Neuronal stem cell (in vitro differentiated cells): ENCODE measurements at regions not wholly inside any gene's neighbourhood (a gene's known extent, or its start where the extent isn't known, plus 50 kb on each side); places are given as distances from the start of the nearest gene placed in this dataset.

ENCODE experiments used
- DNase-seq: peaks from one replicate; pipeline ENCODE4 v3.0.0-alpha.2; 2013; ENCODE audit warnings: low spot score
- H2AFZ ChIP-seq: one replicate; pipeline ENCODE4 v1.6.1; 2013; ENCODE audit warnings: mild to moderate bottlenecking, low read length, inconsistent platforms
- H2AK5ac ChIP-seq: 2 replicates; pipeline ENCODE4 v1.6.1; 2013; ENCODE audit warnings: low read depth, mild to moderate bottlenecking, inconsistent platforms, low read length, moderate library complexity, mixed read lengths
- H2BK120ac ChIP-seq: 2 replicates; pipeline ENCODE4 v1.6.1; 2013; ENCODE audit warnings: low read depth, mild to moderate bottlenecking, inconsistent platforms, low read length, moderate library complexity, mixed read lengths
- H2BK12ac ChIP-seq: one replicate; pipeline ENCODE4 v1.6.1; 2013; ENCODE audit warnings: low read length, inconsistent platforms
- H2BK15ac ChIP-seq: 2 replicates; pipeline ENCODE4 v1.6.1; 2013; ENCODE audit warnings: mild to moderate bottlenecking, low read length, inconsistent platforms, mixed read lengths
- H2BK5ac ChIP-seq: one replicate; pipeline ENCODE4 v1.6.1; 2013; ENCODE audit warnings: inconsistent platforms, mild to moderate bottlenecking, low read length, moderate library complexity
- H3K14ac ChIP-seq: one replicate; pipeline ENCODE4 v1.6.1; 2013; ENCODE audit warnings: low read length, inconsistent platforms
- H3K18ac ChIP-seq: 2 replicates; pipeline ENCODE4 v1.6.1; 2013; ENCODE audit warnings: low read length, inconsistent platforms
- H3K23ac ChIP-seq: 2 replicates; pipeline ENCODE4 v1.6.1; 2013; ENCODE audit warnings: low read depth, mild to moderate bottlenecking, mixed read lengths, low read length, inconsistent platforms; ENCODE audit not compliant: poor library complexity
- H3K27ac ChIP-seq: replicated peaks from 3 replicates; pipeline ENCODE4 v1.5.1; 2013; ENCODE audit warnings: low read length, inconsistent platforms
- H3K27me3 ChIP-seq, 3 experiments: 2 replicates each; pipeline ENCODE4 v1.6.1; 2013; ENCODE audit warnings: low read length in 3 of 3, mild to moderate bottlenecking in 2 of 3, inconsistent platforms in 1 of 3, low read depth in 1 of 3, mixed read lengths in 1 of 3, moderate library complexity in 1 of 3; ENCODE audit not compliant: control insufficient read depth in 3 of 3, insufficient read depth in 3 of 3
- H3K36me3 ChIP-seq, 2 donors: replicated peaks in 1 of 2; 2 replicates each; pipeline ENCODE4 v1.6.1; 2013; ENCODE audit warnings: low read length in 2 of 2; ENCODE audit not compliant: control insufficient read depth in 2 of 2, insufficient read depth in 2 of 2
- H3K4ac ChIP-seq: 2 replicates; pipeline ENCODE4 v1.6.1; 2013; ENCODE audit warnings: inconsistent platforms, mild to moderate bottlenecking, low read length, moderate library complexity
- H3K4me1 ChIP-seq, 2 donors: 1 replicate in 1 of 2; 2 replicates in 1 of 2; pipeline ENCODE4 v1.6.1; 2013; ENCODE audit warnings: low read length in 2 of 2, low read depth in 1 of 2; ENCODE audit not compliant: control insufficient read depth in 2 of 2, insufficient read depth in 1 of 2
- H3K4me2 ChIP-seq: one replicate; pipeline ENCODE4 v1.6.1; 2013; ENCODE audit warnings: mild to moderate bottlenecking, low read length, inconsistent platforms; ENCODE audit not compliant: insufficient read depth, poor library complexity, severe bottlenecking
- H3K4me3 ChIP-seq, 2 donors: 2 replicates each; pipeline ENCODE4 v1.5.1; 2013; ENCODE audit warnings: low read length in 2 of 2, mild to moderate bottlenecking in 2 of 2, inconsistent platforms in 1 of 2, moderate library complexity in 1 of 2
- H3K79me1 ChIP-seq: one replicate; pipeline ENCODE4 v1.6.1; 2013; ENCODE audit warnings: low read depth, mild to moderate bottlenecking, inconsistent platforms, low read length, moderate library complexity
- H3K9ac ChIP-seq: one replicate; pipeline ENCODE4 v1.6.1; 2013; ENCODE audit warnings: mild to moderate bottlenecking, low read depth, low read length, inconsistent platforms; ENCODE audit not compliant: poor library complexity
- H3K9me3 ChIP-seq, 2 donors: replicated peaks in 1 of 2; 2 replicates each; pipeline versions ENCODE3 to v1.6.1; 2013; ENCODE audit warnings: low read length in 2 of 2, mild to moderate bottlenecking in 2 of 2, inconsistent platforms in 1 of 2, low read depth in 1 of 2, mixed read lengths in 1 of 2, moderate library complexity in 1 of 2; ENCODE audit not compliant: control insufficient read depth in 2 of 2, insufficient read depth in 1 of 2
- H4K8ac ChIP-seq: one replicate; pipeline ENCODE4 v1.6.1; 2013; ENCODE audit warnings: low read depth, mild to moderate bottlenecking, inconsistent platforms, low read length, moderate library complexity
- H4K91ac ChIP-seq: one replicate; pipeline ENCODE4 v1.6.1; 2013; ENCODE audit warnings: low read length, low read depth, mild to moderate bottlenecking, inconsistent platforms; ENCODE audit not compliant: poor library complexity
- WGBS, 2 donors: extraction: QIAGEN DNeasy Blood & Tissue Kit; methylation state at CpG; one replicate each; pipeline ENCODE4 v1.1.7; 2013; ENCODE audit warnings: missing lambda C conversion rate in 2 of 2, mixed read lengths in 1 of 2; ENCODE audit not compliant: insufficient read length in 2 of 2, insufficient replicate concordance in 1 of 2; ENCODE audit errors: extremely low coverage in 2 of 2; 5-methylcytosine and 5-hydroxymethylcytosine counted together

GRCh38 chr1:4164965-4165364 is 264.9 kb upstream of the C1orf174 start:
- H3K23ac ChIP-seq, result no peak overlapping the region
- H2AFZ ChIP-seq, result no peak overlapping the region
- H4K8ac ChIP-seq, result no peak overlapping the region
- H2AK5ac ChIP-seq, result peak overlapping the region; percentile 6
- H3K14ac ChIP-seq, result no peak overlapping the region
- no peak overlapping the region for H3K4me2 ChIP-seq
- H3K4me1 ChIP-seq, result peaks cover 0 to 3% of the 10 kb centered on the region in 2 donors
- peaks cover 0 to 7% (median 0%) of the 10 kb centered on the region in 3 experiments for H3K27me3 ChIP-seq
- no peak overlapping the region for H2BK120ac ChIP-seq
- peaks cover 1% of the 10 kb centered on the region for H3K79me1 ChIP-seq
- H3K9me3 ChIP-seq, result peaks cover 0 to 2% of the 10 kb centered on the region in 2 donors
- H3K18ac ChIP-seq, result peak overlapping the region; percentile 2
- no CpG with 5 or more reads among the region's 4 CpGs for WGBS, 2 donors
- no peaks in the 10 kb centered on the region for H3K36me3 ChIP-seq
- no peak overlapping the region for H4K91ac ChIP-seq
- no peak overlapping the region for H2BK5ac ChIP-seq
- DNase-seq, result no peak
- H3K4ac ChIP-seq, result no peak overlapping the region
- H3K27ac ChIP-seq, result no peak overlapping the region
- no peak overlapping the region for H2BK12ac ChIP-seq
- no peak overlapping the region for H3K9ac ChIP-seq
- H3K4me3 ChIP-seq, result no peak overlapping the region
- H2BK15ac ChIP-seq, result no peak overlapping the region

GRCh38 chr1:4165686-4166300 is 265.7 kb upstream of the C1orf174 start:
- H3K4me2 ChIP-seq, result no peak overlapping the region
- no peak for DNase-seq
- H3K4ac ChIP-seq, result no peak overlapping the region
- WGBS, 2 donors, result no CpG with 5 or more reads among the region's 16 CpGs
- H3K27me3 ChIP-seq, result peaks cover 0 to 7% (median 0%) of the 10 kb centered on the region in 3 experiments
- peaks cover 0 to 3% of the 10 kb centered on the region in 2 donors for H3K4me1 ChIP-seq
- H3K23ac ChIP-seq, result no peak overlapping the region
- no peaks in the 10 kb centered on the region for H3K36me3 ChIP-seq
- H2AK5ac ChIP-seq, result no peak overlapping the region
- no peak overlapping the region for H2BK120ac ChIP-seq
- H3K18ac ChIP-seq, result no peak overlapping the region
- no peak overlapping the region for H3K14ac ChIP-seq
- H2BK5ac ChIP-seq, result no peak overlapping the region
- H2BK15ac ChIP-seq, result no peak overlapping the region
- H3K9ac ChIP-seq, result no peak overlapping the region
- H4K91ac ChIP-seq, result no peak overlapping the region
- H2AFZ ChIP-seq, result no peak overlapping the region
- no peak overlapping the region for H4K8ac ChIP-seq
- H3K4me3 ChIP-seq, result no peak overlapping the region
- H3K9me3 ChIP-seq, result no peaks in the 10 kb centered on the region
- no peak overlapping the region for H3K27ac ChIP-seq
- H3K79me1 ChIP-seq, result no peaks in the 10 kb centered on the region
- H2BK12ac ChIP-seq, result no peak overlapping the region

GRCh38 chr1:4166713-4167112 is 266.6 kb upstream of the C1orf174 start:
- H3K4me3 ChIP-seq, result no peak overlapping the region
- no peaks in the 10 kb centered on the region for H3K9me3 ChIP-seq
- no peak overlapping the region for H3K4ac ChIP-seq
- H4K91ac ChIP-seq, result no peak overlapping the region
- WGBS, 2 donors, result no CpG with 5 or more reads among the region's 5 CpGs
- H2BK120ac ChIP-seq, result no peak overlapping the region
- no peaks in the 10 kb centered on the region for H3K36me3 ChIP-seq
- H3K9ac ChIP-seq, result no peak overlapping the region
- H3K23ac ChIP-seq, result peak overlapping the region; percentile 26
- H3K4me1 ChIP-seq, result peaks cover 0 to 3% of the 10 kb centered on the region in 2 donors
- H3K27ac ChIP-seq, result no peak overlapping the region
- no peaks in the 10 kb centered on the region for H3K79me1 ChIP-seq
- no peak overlapping the region for H3K4me2 ChIP-seq
- H2BK5ac ChIP-seq, result no peak overlapping the region
- peaks cover 0 to 10% (median 0%) of the 10 kb centered on the region in 3 experiments for H3K27me3 ChIP-seq
- peak overlapping the region; percentile 47 for H2AK5ac ChIP-seq
- H2BK12ac ChIP-seq, result no peak overlapping the region
- H2BK15ac ChIP-seq, result no peak overlapping the region
- no peak overlapping the region for H3K18ac ChIP-seq
- no peak for DNase-seq
- no peak overlapping the region for H4K8ac ChIP-seq
- H3K14ac ChIP-seq, result peak overlapping the region; percentile 12
- H2AFZ ChIP-seq, result no peak overlapping the region

- Histone ChIP-seq H3K36me3 (no peaks in the 10 kb centered on the region), H3K9me3 (no peaks in the 10 kb centered on the region)
Measured at GRCh38 chr1:4169991-4170390, 269.9 kb upstream of the C1orf174 start.

More at GRCh38 chr1:4169991-4170390, 269.9 kb upstream of the C1orf174 start:
- Histone ChIP-seq H2AFZ (no peak overlapping the region), H3K79me1 (no peaks in the 10 kb centered on the region), H3K4me2 (no peak overlapping the region), H2AK5ac (no peak overlapping the region), H3K23ac (no peak overlapping the region), H3K4me1 (peaks cover 0 to 3% of the 10 kb centered on the region in 2 donors), H2BK120ac (no peak overlapping the region), H2BK12ac (no peak overlapping the region), H4K91ac (no peak overlapping the region), H3K4ac (no peak overlapping the region), H3K14ac (no peak overlapping the region), H4K8ac (no peak overlapping the region), H3K18ac (peak overlapping the region; percentile 52), H3K4me3 (no peak overlapping the region), H2BK5ac (no peak overlapping the region), H3K9ac (no peak overlapping the region), H2BK15ac (no peak overlapping the region), H3K27me3 (peaks cover 0 to 12% (median 0%) of the 10 kb centered on the region in 3 experiments), H3K27ac (no peak overlapping the region)
- no CpG with 5 or more reads among the region's 6 CpGs for WGBS, 2 donors
- no peak for DNase-seq
